Epithelial cell of esophagus (primary cell): ENCODE measurements at regions not wholly inside any gene's neighbourhood (a gene's known extent, or its start where the extent isn't known, plus 50 kb on each side); places are given as distances from the start of the nearest gene placed in this dataset.

ENCODE experiments used
- DNase-seq: peaks from one replicate; pipeline ENCODE4 v3.0.0; 2010; ENCODE audit warnings: low read depth
- H3K4me3 ChIP-seq: 2 replicates; pipeline ENCODE4 v1.5.1; 2011; ENCODE audit warnings: mild to moderate bottlenecking, low read length, control low read depth
- TF ChIP-seq, protein P1 (sequence below): IDR thresholded peaks from 2 replicates; pipeline ENCODE4 v1.5.1; 2011; ENCODE audit warnings: low read depth, mild to moderate bottlenecking, low read length, control low read depth, inconsistent platforms; ENCODE audit not compliant: insufficient read depth; ENCODE audit errors: missing control alignments

- no peak overlapping the region for H3K4me3 ChIP-seq
- TF ChIP-seq, protein P1, sequence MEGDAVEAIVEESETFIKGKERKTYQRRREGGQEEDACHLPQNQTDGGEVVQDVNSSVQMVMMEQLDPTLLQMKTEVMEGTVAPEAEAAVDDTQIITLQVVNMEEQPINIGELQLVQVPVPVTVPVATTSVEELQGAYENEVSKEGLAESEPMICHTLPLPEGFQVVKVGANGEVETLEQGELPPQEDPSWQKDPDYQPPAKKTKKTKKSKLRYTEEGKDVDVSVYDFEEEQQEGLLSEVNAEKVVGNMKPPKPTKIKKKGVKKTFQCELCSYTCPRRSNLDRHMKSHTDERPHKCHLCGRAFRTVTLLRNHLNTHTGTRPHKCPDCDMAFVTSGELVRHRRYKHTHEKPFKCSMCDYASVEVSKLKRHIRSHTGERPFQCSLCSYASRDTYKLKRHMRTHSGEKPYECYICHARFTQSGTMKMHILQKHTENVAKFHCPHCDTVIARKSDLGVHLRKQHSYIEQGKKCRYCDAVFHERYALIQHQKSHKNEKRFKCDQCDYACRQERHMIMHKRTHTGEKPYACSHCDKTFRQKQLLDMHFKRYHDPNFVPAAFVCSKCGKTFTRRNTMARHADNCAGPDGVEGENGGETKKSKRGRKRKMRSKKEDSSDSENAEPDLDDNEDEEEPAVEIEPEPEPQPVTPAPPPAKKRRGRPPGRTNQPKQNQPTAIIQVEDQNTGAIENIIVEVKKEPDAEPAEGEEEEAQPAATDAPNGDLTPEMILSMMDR, result no peak
- DNase-seq, result no peak
Measured at GRCh38 chr2:122363885-122364284, 608.4 kb downstream of the TSN start.

DNA sequence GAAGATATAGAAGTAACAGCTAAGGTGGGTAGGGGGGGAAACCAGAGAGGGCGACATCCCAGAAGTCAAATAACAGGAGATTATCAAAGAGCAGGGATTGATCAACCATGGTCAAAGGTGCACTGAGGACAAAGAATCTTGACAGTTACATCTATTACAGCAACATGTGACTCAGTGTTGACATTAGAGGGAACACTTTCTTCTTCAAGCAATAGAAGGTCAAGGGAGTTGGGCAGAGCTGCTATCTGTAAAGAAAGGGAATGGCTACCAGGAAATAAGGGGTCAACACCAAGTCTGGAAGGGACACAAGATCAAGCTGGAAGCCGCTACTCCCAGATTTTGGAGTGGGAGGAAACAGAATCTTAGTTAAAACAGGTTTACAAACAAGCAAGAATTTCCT, 611.0 kb downstream of the TSN start:
- H3K4me3 ChIP-seq, result no peak overlapping the region
- TF ChIP-seq, protein P1, result no peak
- no peak for DNase-seq

DNA sequence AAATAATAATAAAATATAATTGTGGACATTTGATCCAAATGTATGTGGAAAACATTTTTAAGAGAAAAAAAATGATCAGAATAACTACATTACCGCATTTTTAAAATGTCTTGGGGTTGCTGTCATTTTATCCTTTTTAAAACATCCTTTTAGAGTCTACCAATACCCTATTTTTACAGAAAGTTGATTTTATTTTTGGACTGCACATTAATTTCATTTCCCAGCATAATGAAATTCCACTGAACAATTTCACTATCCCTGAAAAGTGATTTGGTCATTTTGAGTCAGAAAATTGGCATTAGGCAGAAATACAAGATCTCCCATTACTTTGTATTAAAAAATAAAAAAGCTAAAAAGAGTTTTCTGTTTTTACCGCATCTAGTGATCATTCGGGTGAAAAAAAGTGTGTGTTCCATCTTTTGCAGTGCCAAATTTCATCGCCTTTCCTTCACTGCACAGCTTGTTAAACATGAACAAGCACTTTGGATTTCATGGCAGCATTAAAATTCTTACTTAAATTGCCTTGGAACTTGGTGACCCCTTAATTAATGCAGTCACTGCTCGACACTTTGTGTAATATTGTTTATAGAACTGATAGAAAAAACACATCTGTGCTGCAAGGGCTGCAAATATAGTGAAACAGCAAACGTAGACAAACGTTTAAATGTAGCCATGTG, 611.7 kb downstream of the TSN start:
- DNase-seq, result no peak
- TF ChIP-seq, protein P1, result no peak
- H3K4me3 ChIP-seq, result no peak overlapping the region

DNA sequence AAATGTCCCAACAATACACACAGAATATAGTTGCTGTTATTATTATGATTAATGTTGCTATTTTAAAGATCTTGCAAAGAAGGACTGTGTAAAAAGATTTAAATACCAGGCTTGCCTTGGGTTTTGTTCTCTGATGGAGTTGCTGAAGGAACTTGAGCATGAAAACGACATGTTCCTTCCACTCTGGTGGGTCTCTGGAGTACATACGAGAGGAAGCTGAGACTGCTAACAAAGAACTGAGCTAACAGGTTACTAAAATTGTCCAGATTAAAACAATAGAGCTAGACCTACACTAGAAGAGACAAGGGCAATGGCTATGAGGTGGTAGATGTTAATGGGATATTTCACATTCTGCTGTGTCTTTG, 612.2 kb downstream of the TSN start:
- DNase-seq, result no peak
- TF ChIP-seq, protein P1, result no peak
- no peak overlapping the region for H3K4me3 ChIP-seq

DNA sequence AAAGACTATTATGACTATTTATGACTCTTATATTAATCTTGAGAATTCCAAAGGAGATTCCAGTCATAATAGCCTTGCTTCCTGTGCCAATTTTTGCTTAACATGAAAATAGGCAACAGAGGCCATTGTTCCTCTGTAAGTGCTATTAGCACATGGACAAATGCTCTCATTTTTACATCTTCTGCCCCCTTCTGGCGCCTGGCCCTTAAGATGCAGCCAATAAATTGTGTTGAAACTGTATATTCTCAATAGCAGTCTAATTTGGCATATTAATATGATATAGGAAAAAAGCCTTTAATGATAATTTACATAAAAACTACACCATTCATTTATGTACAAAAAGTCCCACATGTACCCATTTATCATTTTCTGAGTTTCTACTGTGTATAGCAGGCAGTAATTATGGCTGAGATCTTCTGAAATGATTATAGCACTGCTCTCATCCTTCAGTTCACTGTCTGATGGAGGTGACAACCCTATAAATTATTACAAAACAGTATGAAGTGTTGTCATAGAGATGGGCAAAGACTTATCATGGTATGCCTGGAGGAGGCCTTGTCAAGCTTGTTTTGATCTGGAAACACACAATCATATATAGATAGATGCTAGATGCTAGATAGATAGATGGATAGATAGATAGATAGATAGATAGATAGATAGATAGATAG, 613.3 kb downstream of the TSN start:
- TF ChIP-seq, protein P1, result no peak
- no peak overlapping the region for H3K4me3 ChIP-seq
- DNase-seq, result no peak

GRCh38 chr2:122378521-122378920, 623.1 kb downstream of the TSN start:
- H3K4me3 ChIP-seq, result no peak overlapping the region
- DNase-seq, result no peak
- TF ChIP-seq, protein P1, result no peak
